ENCODE measurements at regions not wholly inside any gene's neighbourhood (a gene's known extent, or its start where the extent isn't known, plus 50 kb on each side); places are given as distances from the start of the nearest gene placed in this dataset.

DNA sequence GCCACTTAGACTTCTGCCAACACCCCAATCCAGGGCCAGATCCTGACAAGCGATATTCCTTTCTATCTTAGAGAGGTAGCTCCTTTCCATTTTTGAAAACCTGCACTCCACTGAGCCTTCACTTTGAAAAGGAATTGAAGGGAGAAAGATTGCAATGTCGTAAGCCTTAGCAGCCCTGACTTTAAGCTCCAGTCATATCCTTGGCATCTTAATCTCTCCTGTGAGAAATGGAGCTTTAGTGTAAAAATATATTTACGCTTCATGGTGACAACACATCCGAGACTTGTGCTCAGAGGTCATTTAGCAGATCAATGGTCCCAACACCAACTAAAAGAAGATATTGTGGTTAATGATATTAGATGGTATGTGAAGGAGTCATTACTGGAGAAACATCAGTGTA lies 235.8 kb upstream of the MEX3C start:
- POLR2A ChIA-PET = no interaction called here
- Mint-ChIP-seq H3K27ac (no peak overlapping the region), H3K36me3 (no peaks in the 10 kb centered on the region), H3K4me3 (no peak overlapping the region), H3K27me3 (peaks cover 13 to 26% of the 10 kb centered on the region in 2 donors), H3K9me3 (peaks cover 0 to 1% (median 0%) of the 10 kb centered on the region in 5 donors), H3K4me1 (no peaks in the 10 kb centered on the region)
- Histone ChIP-seq H3K4me3 (ENCODE audit: low read length) (no peak overlapping the region), H3K9me3 (ENCODE audit: low read length) (no peaks in the 10 kb centered on the region), H3K36me3 (ENCODE audit: insufficient read depth, low read length) (no peaks in the 10 kb centered on the region), H3K27ac (ENCODE audit: low read depth, low read length) (no peak overlapping the region), H3K27me3 (ENCODE audit: insufficient read depth, low read length, poor library complexity, severe bottlenecking) (no peaks in the 10 kb centered on the region), H3K4me1 (ENCODE audit: insufficient read depth, low read length) (no peaks in the 10 kb centered on the region)
- CTCF ChIA-PET = interaction anchor here (1.5 kb wide), 1 partner anchor 15 kb away, joined by 3 read pairs; no protein-coding TSS in a partner anchor
- DNase-seq = no peak

DNA sequence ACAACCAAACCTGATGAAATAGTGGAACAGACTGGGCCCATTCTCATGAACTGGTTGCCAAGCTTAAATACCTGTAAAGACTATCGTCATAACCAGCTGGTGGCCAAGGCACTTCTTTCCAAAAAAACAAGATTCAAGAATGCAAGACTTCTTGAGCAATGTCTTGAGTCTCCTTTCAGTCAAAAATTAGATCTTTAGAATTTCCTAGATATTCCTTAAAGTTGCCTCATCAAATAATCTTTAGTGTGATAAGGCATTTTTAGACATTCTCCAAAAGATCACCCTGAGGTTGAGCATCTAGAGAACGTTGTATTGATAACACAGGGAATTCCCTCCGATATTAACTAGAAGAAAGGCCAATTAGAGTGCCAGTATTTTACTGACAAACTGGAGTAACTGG lies 236.4 kb upstream of the MEX3C start:
- CTCF ChIA-PET = interaction anchor here (1.5 kb wide), 1 partner anchor 14 kb away, joined by 3 read pairs; no protein-coding TSS in a partner anchor
- no peaks in the 10 kb centered on the region for H3K36me3 Mint-ChIP-seq
- H3K4me1 ChIP-seq (ENCODE audit: insufficient read depth, low read length) = no peaks in the 10 kb centered on the region

DNA sequence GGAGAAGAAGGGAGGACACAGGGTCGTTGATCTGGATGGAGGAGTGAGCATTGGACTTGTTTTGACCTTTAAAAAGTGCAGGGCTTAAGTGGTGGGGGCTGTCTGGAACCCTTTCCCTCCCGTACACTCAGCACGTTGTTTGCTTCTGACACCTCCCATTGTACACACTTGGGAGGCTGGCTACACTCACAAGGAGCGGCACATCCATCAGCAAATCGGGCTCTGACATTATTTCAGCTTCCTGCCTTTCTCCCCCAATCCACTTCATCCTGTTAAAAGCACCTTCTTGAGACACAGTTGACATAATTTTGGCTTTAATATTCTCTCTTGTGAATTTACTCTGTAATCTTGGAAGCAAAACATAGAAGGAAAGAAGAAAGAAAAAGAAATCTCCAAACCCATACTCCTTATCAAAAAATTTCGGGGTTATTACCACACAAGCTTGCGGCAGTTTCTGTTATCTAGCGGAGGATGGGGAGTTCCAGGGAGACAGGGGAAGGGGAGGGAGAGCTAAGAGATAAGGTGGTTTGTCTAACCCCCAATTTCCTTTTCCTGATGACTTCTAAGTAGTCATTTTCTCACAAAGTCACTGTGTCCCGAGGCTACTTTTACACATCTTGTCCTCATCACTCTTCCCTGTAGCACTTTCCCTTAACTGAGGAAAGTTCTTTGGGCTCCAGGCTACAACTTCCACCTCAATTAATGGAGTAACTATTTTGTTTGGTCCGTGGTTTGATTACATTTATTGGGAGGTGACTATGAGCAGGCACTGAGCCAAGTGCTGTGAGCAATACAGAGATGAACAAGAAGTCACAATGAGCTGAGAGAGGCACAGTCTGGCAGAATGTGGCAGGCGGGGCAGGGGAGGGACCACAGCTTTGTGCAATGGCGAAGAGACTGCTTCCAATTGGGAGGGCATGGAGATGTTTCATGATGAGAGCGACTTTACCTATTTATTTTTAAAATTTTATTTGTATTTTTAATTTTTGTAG lies 240.1 kb upstream of the MEX3C start:
- Histone ChIP-seq H3K27ac (ENCODE audit: low read depth, low read length) (no peak overlapping the region), H3K36me3 (ENCODE audit: insufficient read depth, low read length) (no peaks in the 10 kb centered on the region), H3K9me3 (ENCODE audit: low read length) (no peaks in the 10 kb centered on the region), H3K4me3 (ENCODE audit: low read length) (no peak overlapping the region), H3K27me3 (ENCODE audit: insufficient read depth, low read length, poor library complexity, severe bottlenecking) (no peaks in the 10 kb centered on the region), H3K4me1 (ENCODE audit: insufficient read depth, low read length) (no peaks in the 10 kb centered on the region)
- ChIA-PET CTCF (no interaction called here), POLR2A (no interaction called here)
- Mint-ChIP-seq H3K9me3 (no peaks in the 10 kb centered on the region), H3K36me3 (no peaks in the 10 kb centered on the region), H3K4me1 (no peaks in the 10 kb centered on the region), H3K27me3 (peaks cover 16 to 19% of the 10 kb centered on the region in 2 donors), H3K4me3 (no peak overlapping the region), H3K27ac (no peak overlapping the region)
- DNase-seq = no peak

More for the DNA sequence above, 236.4 kb upstream of the MEX3C start:
- H3K4me1 Mint-ChIP-seq = no peaks in the 10 kb centered on the region
- no peak overlapping the region for H3K4me3 Mint-ChIP-seq
- Histone ChIP-seq H3K27me3 (ENCODE audit: insufficient read depth, low read length, poor library complexity, severe bottlenecking) (no peaks in the 10 kb centered on the region), H3K27ac (ENCODE audit: low read depth, low read length) (no peak overlapping the region), H3K36me3 (ENCODE audit: insufficient read depth, low read length) (no peaks in the 10 kb centered on the region), H3K9me3 (ENCODE audit: low read length) (no peaks in the 10 kb centered on the region), H3K4me3 (ENCODE audit: low read length) (no peak overlapping the region)
- no peak overlapping the region for H3K27ac Mint-ChIP-seq
- POLR2A ChIA-PET = no interaction called here
- peaks cover 0 to 1% (median 0%) of the 10 kb centered on the region in 5 donors for H3K9me3 Mint-ChIP-seq
- DNase-seq = no peak
- H3K27me3 Mint-ChIP-seq = peaks cover 13 to 29% of the 10 kb centered on the region in 2 donors

DNA sequence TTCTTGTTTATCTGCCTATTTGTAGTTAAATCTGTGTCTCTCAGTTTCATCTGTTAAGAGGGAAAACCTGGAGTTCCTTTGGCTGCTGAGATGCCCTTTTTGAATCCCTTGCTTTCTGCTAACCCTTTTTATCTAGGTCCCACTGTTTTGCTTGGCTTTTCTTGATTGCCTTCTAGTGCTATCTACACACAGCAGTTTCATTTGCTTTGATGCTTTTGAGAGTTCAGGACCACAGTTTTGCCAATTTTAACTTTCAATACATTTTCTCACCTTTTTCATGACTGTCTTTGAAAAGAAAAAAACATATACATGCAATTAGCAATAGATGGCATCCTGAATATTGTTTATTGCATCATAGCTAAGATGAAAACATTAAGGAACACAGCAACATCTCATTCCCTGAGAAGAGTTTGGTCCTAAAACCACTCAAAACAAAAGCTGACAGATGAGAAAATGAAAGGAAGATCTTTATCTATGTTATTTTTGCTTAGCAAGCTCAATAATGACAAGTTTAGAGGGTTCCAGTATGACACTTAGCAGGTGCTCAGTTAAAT lies 241.4 kb upstream of the MEX3C start:
- ChIA-PET POLR2A (no interaction called here), CTCF (no interaction called here)
- H3K4me1 ChIP-seq (ENCODE audit: insufficient read depth, low read length) = no peaks in the 10 kb centered on the region
- Mint-ChIP-seq H3K36me3 (no peaks in the 10 kb centered on the region), H3K27me3 (peaks cover 15 to 28% of the 10 kb centered on the region in 2 donors), H3K4me3 (no peak overlapping the region), H3K4me1 (no peaks in the 10 kb centered on the region), H3K9me3 (no peaks in the 10 kb centered on the region), H3K27ac (no peak overlapping the region)
- DNase-seq = no peak
- no peak overlapping the region for H3K4me3 ChIP-seq (ENCODE audit: low read length)
- no peak overlapping the region for H3K27ac ChIP-seq (ENCODE audit: low read depth, low read length)
- H3K27me3 ChIP-seq (ENCODE audit: insufficient read depth, low read length, poor library complexity, severe bottlenecking) = no peaks in the 10 kb centered on the region
- no peaks in the 10 kb centered on the region for H3K9me3 ChIP-seq (ENCODE audit: low read length)
- no peaks in the 10 kb centered on the region for H3K36me3 ChIP-seq (ENCODE audit: insufficient read depth, low read length)

DNA sequence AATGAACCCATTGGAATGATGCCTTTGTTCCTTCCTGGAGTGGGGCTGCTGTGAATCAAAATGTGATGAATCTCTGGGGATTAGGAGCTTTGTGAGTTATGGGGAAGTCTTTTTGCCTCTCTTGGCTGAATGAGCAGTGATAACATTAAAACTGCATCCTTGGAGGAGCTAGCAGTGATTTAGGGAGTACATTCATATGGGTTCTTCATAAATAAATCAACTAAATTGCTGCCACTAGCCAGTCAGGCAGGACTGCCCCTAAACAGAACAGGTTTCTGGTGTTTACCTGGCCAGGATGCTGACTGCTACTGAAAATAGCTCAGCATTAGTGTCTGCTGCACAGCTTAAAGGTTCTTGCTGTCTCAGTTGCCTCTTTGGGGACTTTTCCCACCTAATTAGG lies 244.5 kb upstream of the MEX3C start:
- Histone ChIP-seq H3K4me1 (ENCODE audit: insufficient read depth, low read length) (no peaks in the 10 kb centered on the region), H3K36me3 (ENCODE audit: insufficient read depth, low read length) (no peaks in the 10 kb centered on the region), H3K27ac (ENCODE audit: low read depth, low read length) (no peak overlapping the region), H3K27me3 (ENCODE audit: insufficient read depth, low read length, poor library complexity, severe bottlenecking) (no peaks in the 10 kb centered on the region), H3K4me3 (ENCODE audit: low read length) (no peak overlapping the region), H3K9me3 (ENCODE audit: low read length) (no peaks in the 10 kb centered on the region)
- DNase-seq = no peak
- ChIA-PET POLR2A (no interaction called here), CTCF (no interaction called here)
- Mint-ChIP-seq H3K27me3 (peaks cover 15 to 23% of the 10 kb centered on the region in 2 donors), H3K4me1 (no peaks in the 10 kb centered on the region), H3K9me3 (peaks cover 0 to 1% (median 0%) of the 10 kb centered on the region in 5 donors), H3K4me3 (no peak overlapping the region), H3K27ac (no peak overlapping the region), H3K36me3 (no peaks in the 10 kb centered on the region)

DNA sequence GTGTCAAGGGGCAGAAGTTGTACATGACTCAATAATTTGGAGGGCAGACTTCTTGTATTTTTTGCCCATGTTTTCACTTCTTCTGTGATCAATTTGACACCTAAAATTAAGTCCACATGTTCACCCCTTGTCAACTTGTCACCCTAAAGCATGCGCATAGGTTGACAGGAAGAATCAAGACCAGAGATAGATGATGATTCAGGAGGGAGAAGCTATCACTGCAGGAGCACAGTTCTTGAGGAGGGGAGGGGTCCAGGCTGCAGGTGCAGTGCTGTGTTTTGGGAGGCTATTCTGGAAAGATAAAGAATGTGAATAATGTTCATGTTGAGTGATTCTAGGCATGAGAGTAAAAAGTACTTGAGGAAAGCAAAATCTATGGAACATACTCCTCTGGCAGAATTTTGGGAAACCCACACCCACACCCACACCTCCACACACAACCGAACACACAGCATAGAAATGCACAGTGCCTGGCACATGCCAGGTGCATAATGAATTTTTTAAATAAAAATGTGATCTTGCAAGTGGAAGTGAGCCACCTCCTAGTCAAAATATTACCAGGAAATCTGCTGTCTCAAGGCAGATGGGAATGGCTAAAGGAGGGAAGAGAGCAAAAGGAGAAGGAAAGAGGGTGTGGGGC lies 249.2 kb upstream of the MEX3C start:
- Mint-ChIP-seq H3K27ac (no peak overlapping the region), H3K27me3 (peaks cover 6 to 10% of the 10 kb centered on the region in 2 donors)
- no peak for DNase-seq

DNA sequence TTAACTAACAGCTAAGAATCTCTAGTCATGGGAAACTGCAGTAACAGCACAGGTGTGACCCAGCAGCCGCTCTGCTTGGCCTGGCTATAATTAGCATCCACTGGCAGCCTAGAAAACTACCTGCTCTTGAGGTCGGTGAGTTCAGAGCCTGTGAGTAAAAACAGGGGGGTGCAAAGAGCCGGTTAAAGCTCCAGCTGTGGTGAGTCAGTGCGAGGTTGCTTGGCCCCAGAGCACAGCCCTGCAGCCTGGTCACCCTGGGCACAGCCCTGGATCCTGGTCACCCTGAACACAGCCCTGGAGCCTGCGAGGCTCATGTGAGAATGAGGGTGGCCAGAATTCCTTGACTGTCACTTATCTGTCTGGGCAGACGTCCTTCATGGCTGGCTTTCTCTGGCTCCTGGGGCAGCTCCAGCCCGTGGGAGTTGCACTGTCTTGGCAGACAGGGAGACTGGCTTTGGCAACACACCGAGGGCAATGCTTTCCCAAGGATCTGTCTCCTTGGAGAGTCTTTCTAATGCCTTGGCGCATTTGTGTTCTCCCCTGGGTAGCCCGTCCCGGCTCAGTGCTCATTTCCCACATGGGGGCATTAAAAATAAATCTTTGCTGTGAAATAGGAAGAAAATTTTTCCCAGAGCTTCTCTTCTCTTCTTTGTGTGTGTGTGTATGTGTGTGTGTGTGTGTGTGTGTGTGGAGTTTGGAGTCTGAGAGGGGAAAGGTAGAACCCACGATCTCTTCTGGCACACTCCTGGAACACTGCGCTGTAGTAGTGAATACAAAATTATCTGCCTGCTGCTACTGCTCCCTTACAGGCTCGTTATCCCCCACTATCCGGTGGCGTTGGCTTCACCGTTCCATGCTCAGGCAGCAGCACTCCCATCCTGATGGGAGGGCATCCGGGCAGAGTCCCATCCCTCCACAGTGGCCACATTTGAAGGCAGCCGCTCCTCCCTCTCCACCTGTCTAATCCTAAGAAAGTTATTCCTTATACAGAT lies 250.2 kb upstream of the MEX3C start:
- Histone ChIP-seq H3K27me3 (ENCODE audit: insufficient read depth, low read length, poor library complexity, severe bottlenecking) (no peaks in the 10 kb centered on the region), H3K36me3 (ENCODE audit: insufficient read depth, low read length) (no peaks in the 10 kb centered on the region), H3K27ac (ENCODE audit: low read depth, low read length) (no peak overlapping the region), H3K9me3 (ENCODE audit: low read length) (no peaks in the 10 kb centered on the region), H3K4me3 (ENCODE audit: low read length) (no peak overlapping the region), H3K4me1 (ENCODE audit: insufficient read depth, low read length) (no peaks in the 10 kb centered on the region)
- H3K4me3 Mint-ChIP-seq = no peak overlapping the region
- peaks cover 6 to 10% of the 10 kb centered on the region in 2 donors for H3K27me3 Mint-ChIP-seq
- H3K36me3 Mint-ChIP-seq = no peaks in the 10 kb centered on the region
- POLR2A ChIA-PET = no interaction called here
- peaks cover 0 to 2% (median 0%) of the 10 kb centered on the region in 5 donors for H3K9me3 Mint-ChIP-seq
- no peak for DNase-seq
- CTCF ChIA-PET = interaction anchor here (1.7 kb wide), 1 partner anchor 15 kb away, joined by 3 read pairs; no protein-coding TSS in a partner anchor
- H3K27ac Mint-ChIP-seq = no peak overlapping the region
- no peaks in the 10 kb centered on the region for H3K4me1 Mint-ChIP-seq

More for the DNA sequence above, 249.2 kb upstream of the MEX3C start:
- H3K27ac ChIP-seq (ENCODE audit: low read depth, low read length) = no peak overlapping the region
- Mint-ChIP-seq H3K4me3 (no peak overlapping the region), H3K4me1 (no peaks in the 10 kb centered on the region), H3K36me3 (no peaks in the 10 kb centered on the region), H3K9me3 (peaks cover 0 to 2% (median 0%) of the 10 kb centered on the region in 5 donors)
- no peaks in the 10 kb centered on the region for H3K27me3 ChIP-seq (ENCODE audit: insufficient read depth, low read length, poor library complexity, severe bottlenecking)
- no peaks in the 10 kb centered on the region for H3K36me3 ChIP-seq (ENCODE audit: insufficient read depth, low read length)
- ChIA-PET POLR2A (no interaction called here), CTCF (no interaction called here)
- no peaks in the 10 kb centered on the region for H3K9me3 ChIP-seq (ENCODE audit: low read length)
- H3K4me1 ChIP-seq (ENCODE audit: insufficient read depth, low read length) = no peaks in the 10 kb centered on the region
- H3K4me3 ChIP-seq (ENCODE audit: low read length) = no peak overlapping the region
